ENCODE measurements at regions not wholly inside any gene's neighbourhood (a gene's known extent, or its start where the extent isn't known, plus 50 kb on each side); places are given as distances from the start of the nearest gene placed in this dataset.

DNA sequence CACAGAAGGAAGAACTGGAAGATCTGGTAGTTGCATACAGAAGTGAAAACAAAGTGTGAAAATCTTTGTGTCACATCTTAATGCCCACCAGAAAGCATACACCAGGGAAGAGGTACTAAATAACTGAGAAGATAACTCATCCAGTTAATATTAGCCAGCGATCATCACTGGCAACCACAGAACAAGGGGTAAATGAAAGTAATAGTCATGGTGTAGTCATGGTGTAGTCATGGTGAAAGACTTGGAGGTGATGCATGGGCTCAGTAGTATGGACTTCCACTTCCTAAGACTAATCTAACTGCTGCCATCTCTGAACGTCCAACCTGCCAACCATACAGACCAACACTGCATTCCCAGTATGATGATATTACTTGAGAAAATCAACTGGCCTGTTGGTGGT, 481.2 kb upstream of the NR5A2 start:
- TF ChIP-seq POLR2A (IDR thresholded peaks at IDR 0.05; ENCODE audit: low read depth, low read length) (no peak), PAX5 (IDR thresholded peaks at IDR 0.05; ENCODE audit: insufficient read depth, low read length, severe bottlenecking) (no peak), POLR2AphosphoS5 (IDR thresholded peaks at IDR 0.05; ENCODE audit: low read depth, low read length) (no peak), TAF1 (IDR thresholded peaks at IDR 0.05; ENCODE audit: low read depth, low read length) (no peak), POU2F2 (IDR thresholded peaks at IDR 0.05; ENCODE audit: low read depth, low read length) (no peak)
